DMS153 treated with DMSO at 0.1 percent for 48 hours (cell line): ENCODE measurements at regions not wholly inside any gene's neighbourhood (a gene's known extent, or its start where the extent isn't known, plus 50 kb on each side); places are given as distances from the start of the nearest gene placed in this dataset.

Source experiments
- DNase-seq: peaks from one replicate; lab custom pipeline; 2025; ENCODE audit not compliant: unreplicated experiment; lab: John Stamatoyannopoulos, UW

GRCh38 chr1:68378296-68379084 is 71.3 kb downstream of the RPE65 start:
- no peak for DNase-seq

- no peak for DNase-seq
These were observed 72.7 kb downstream of the RPE65 start for GRCh38 chr1:68377098-68377497.

- no peak for DNase-seq
These were observed 73.3 kb downstream of the RPE65 start for GRCh38 chr1:68376441-68376840.

- no peak for DNase-seq
These were observed 73.8 kb downstream of the RPE65 start for GRCh38 chr1:68375919-68376318.

GRCh38 chr1:68373173-68373572 is 76.6 kb downstream of the RPE65 start:
- DNase-seq, result no peak

- no peak for DNase-seq
These were observed 77.3 kb downstream of the RPE65 start for GRCh38 chr1:68372487-68372886.

- no peak for DNase-seq
These were observed 79.4 kb downstream of the RPE65 start for GRCh38 chr1:68370101-68370915.

GRCh38 chr1:68366572-68366971 is 83.2 kb downstream of the RPE65 start:
- DNase-seq, result no peak

GRCh38 chr1:68365709-68366382 is 83.9 kb downstream of the RPE65 start:
- no peak for DNase-seq

- DNase-seq, result no peak
These were observed 86.4 kb downstream of the RPE65 start for GRCh38 chr1:68363339-68363738.

- no peak for DNase-seq
These were observed 88.3 kb downstream of the RPE65 start for GRCh38 chr1:68361346-68361910.

GRCh38 chr1:68359045-68359444 is 90.7 kb downstream of the RPE65 start:
- DNase-seq, result no peak

GRCh38 chr1:68358439-68358838 is 91.3 kb downstream of the RPE65 start:
- DNase-seq, result no peak

- DNase-seq, result no peak
These were observed 94.1 kb downstream of the RPE65 start for GRCh38 chr1:68355614-68356013.

- DNase-seq, result no peak
These were observed 97.6 kb downstream of the RPE65 start for GRCh38 chr1:68352202-68352601.

- no peak for DNase-seq
These were observed 102.3 kb downstream of the RPE65 start for GRCh38 chr1:68347415-68347814.

GRCh38 chr1:68346188-68346808 is 103.5 kb downstream of the RPE65 start:
- DNase-seq, result peak; percentile 22

GRCh38 chr1:68344208-68344607 is 105.5 kb downstream of the RPE65 start:
- no peak for DNase-seq

- DNase-seq, result no peak
These were observed 108.6 kb upstream of the WLS start for GRCh38 chr1:68340951-68341350.

- no peak for DNase-seq
These were observed 107.2 kb upstream of the WLS start for GRCh38 chr1:68339505-68339904.

GRCh38 chr1:68338081-68338480 is 105.8 kb upstream of the WLS start:
- DNase-seq, result no peak
